ENCODE measurements at regions not wholly inside any gene's neighbourhood (a gene's known extent, or its start where the extent isn't known, plus 50 kb on each side); places are given as distances from the start of the nearest gene placed in this dataset.

GRCh38 chr4:122038896-122039295, 87.0 kb upstream of the TRPC3 start:
- H4K91ac ChIP-seq (replicated peaks; ENCODE audit: insufficient read length, low read length), result no peak overlapping the region
- H3K27ac ChIP-seq (ENCODE audit: low read depth, low read length), result no peak overlapping the region
- DNase-seq (ENCODE audit: low read depth in 1 of 2, low spot score in 2 of 2) (no peak), FAIRE-seq (no peak)
- no peak for TF ChIP-seq FOSL1 (IDR thresholded peaks at IDR 0.05; ENCODE audit: insufficient read depth, low read depth, low read length)
- TF ChIP-seq TAF7 (optimal IDR thresholded peaks at IDR 0.05; ENCODE audit: borderline replicate concordance, low read depth, low read length), result no peak
- no peak for TF ChIP-seq PHF8 (conservative IDR thresholded peaks at IDR 0.05; ENCODE audit: low read depth, low read length)
- no peak for TF ChIP-seq TBP (IDR thresholded peaks at IDR 0.05; ENCODE audit: low read depth, low read length)
- TF ChIP-seq RFX5 (IDR thresholded peaks at IDR 0.05; ENCODE audit: borderline replicate concordance, low read depth, low read length), result no peak
- no peak for TF ChIP-seq KDM4A (IDR thresholded peaks at IDR 0.05; ENCODE audit: low read depth, low read length, severe bottlenecking)
- no peak for TF ChIP-seq RXRA (IDR thresholded peaks at IDR 0.05; ENCODE audit: insufficient read depth, low read depth, low read length)
- TF ChIP-seq SP1 (IDR thresholded peaks at IDR 0.05; ENCODE audit: low read depth, low read length), result no peak
- H3K9ac ChIP-seq (replicated peaks in 1 of 4; ENCODE audit: extremely low read depth in 1 of 4, low read depth in 3 of 4, low read length in 3 of 4), result no peak overlapping the region
- H3K36me3 ChIP-seq (ENCODE audit: control insufficient read depth in 2 of 4, insufficient read depth in 4 of 4, low read length in 3 of 4), result no peaks in the 10 kb centered on the region
- no peak overlapping the region for H2BK120ac ChIP-seq (replicated peaks; ENCODE audit: low read depth, low read length)
- POLR2A ChIA-PET (ENCODE audit: partially characterized antibody), result no interaction called here
- H4K5ac ChIP-seq (ENCODE audit: insufficient read length, low read depth, low read length), result no peak overlapping the region
- CTCF ChIA-PET (ENCODE audit: partially characterized antibody), result no interaction called here
- H2AK5ac ChIP-seq (ENCODE audit: low read depth, low read length), result no peak overlapping the region
- no peaks in the 10 kb centered on the region for H3K79me2 ChIP-seq (ENCODE audit: control insufficient read depth in 1 of 2, insufficient read depth in 2 of 2, low read length in 2 of 2)
- no peak overlapping the region for H4K8ac ChIP-seq (ENCODE audit: extremely low read depth, insufficient read depth, low read length)
- no peaks in the 10 kb centered on the region for H3K27me3 ChIP-seq (replicated peaks in 1 of 4; ENCODE audit: control insufficient read depth in 3 of 4, extremely low read depth in 1 of 4, insufficient read depth in 3 of 4, low read length in 3 of 4)
- H3K4me2 ChIP-seq (ENCODE audit: insufficient read depth in 1 of 2, low read depth in 2 of 2, low read length in 2 of 2), result no peak overlapping the region
- H3K9me3 ChIP-seq (ENCODE audit: insufficient read depth in 2 of 2, low read depth in 1 of 2, low read length in 1 of 2), result no peaks in the 10 kb centered on the region
- H3K4me1 ChIP-seq (replicated peaks in 1 of 4; ENCODE audit: control insufficient read depth in 3 of 4, insufficient read depth in 4 of 4, low read length in 3 of 4), result no peaks in the 10 kb centered on the region
- no peak overlapping the region for H2AFZ ChIP-seq (ENCODE audit: low read length)
- no peak overlapping the region for H3K4me3 ChIP-seq (ENCODE audit: extremely low read depth in 1 of 4, insufficient read depth in 2 of 4, low read depth in 3 of 4, low read length in 4 of 4)
- H4K20me1 ChIP-seq (replicated peaks in 1 of 2; ENCODE audit: control insufficient read depth in 1 of 2, insufficient read depth in 2 of 2, low read length in 2 of 2), result no peaks in the 10 kb centered on the region
- H2BK5ac ChIP-seq (ENCODE audit: low read depth, low read length), result no peak overlapping the region
- WGBS, 2 experiments (ENCODE audit: extremely low coverage in 1 of 2, insufficient coverage in 1 of 2, insufficient read length in 1 of 2, insufficient replicate concordance in 2 of 2, low coverage in 1 of 2, low lambda C conversion rate in 2 of 2, missing lambda C conversion rate in 1 of 2), result 64% methylated on average over 2 of the region's 2 CpGs; no CpG with 5 or more reads in 1 of the 2 experiments
- H2BK12ac ChIP-seq (ENCODE audit: low read depth, low read length), result no peak overlapping the region
- no peak overlapping the region for H3K56ac ChIP-seq (replicated peaks; ENCODE audit: insufficient read length, low read depth, low read length)
- no peak overlapping the region for H3K4ac ChIP-seq (replicated peaks; ENCODE audit: insufficient read length, low read depth, low read length)
- H3K23ac ChIP-seq (ENCODE audit: insufficient read length), result no peak overlapping the region
- no peaks in the 10 kb centered on the region for H3K79me1 ChIP-seq (ENCODE audit: low read depth, low read length)
- H3K18ac ChIP-seq (ENCODE audit: extremely low read depth, low read length), result no peak overlapping the region
- H3K23me2 ChIP-seq (ENCODE audit: low read depth, low read length), result no peaks in the 10 kb centered on the region
- no peak overlapping the region for H2BK15ac ChIP-seq (ENCODE audit: low read length)
- no peak overlapping the region for H2BK20ac ChIP-seq (ENCODE audit: low read length)
- H3K14ac ChIP-seq (ENCODE audit: insufficient read length), result no peak overlapping the region

All from H1 (cell line).